IMR-90 (cell line): ENCODE measurements at regions not wholly inside any gene's neighbourhood (a gene's known extent, or its start where the extent isn't known, plus 50 kb on each side); places are given as distances from the start of the nearest gene placed in this dataset.

ENCODE experiments used
- ATAC-seq: fragments of 200-7000 bp; cut with Tn5 transposase; 2 replicates; pipeline ENCODE4 v1.9.1; 2020; ENCODE audit warnings: low read depth, mild to moderate bottlenecking, moderate library complexity
- BruUV-seq: library from RNA; stranded (reverse); fragments of 400-500 nt; replicated peaks from 2 replicates; lab custom pipeline; 2021; lab: Mats Ljungman, UMichigan
- CTCF ChIA-PET: fragments of 300-600 bp; formaldehyde crosslinking; extraction: SDS; loops from one replicate; lab custom pipeline; 2021; ENCODE audit warnings: antibody characterized with exemption; lab: Yijun Ruan, JAX
- POLR2A ChIA-PET: fragments of 300-600 bp; sonication (Branson Sonifier 250); formaldehyde crosslinking; loops from one replicate; lab custom pipeline; 2022; ENCODE audit warnings: antibody characterized with exemption; ENCODE audit not compliant: unreplicated experiment; lab: Charles Lee
- DNase-seq: peaks from one replicate; pipeline ENCODE4 v3.0.0; 2013
- H2AFZ ChIP-seq: replicated peaks from 2 replicates; pipeline ENCODE3; 2013; ENCODE audit warnings: low read length, mild to moderate bottlenecking; ENCODE audit not compliant: poor library complexity
- H2AK5ac ChIP-seq: 2 replicates; pipeline ENCODE4 v1.6.1; 2013; ENCODE audit warnings: low read depth, low read length, inconsistent platforms
- H2AK9ac ChIP-seq: replicated peaks from 2 replicates; pipeline ENCODE3; 2013; ENCODE audit warnings: mild to moderate bottlenecking, low read depth, low read length, moderate library complexity; ENCODE audit not compliant: poor library complexity
- H2BK120ac ChIP-seq: 2 replicates; pipeline ENCODE4 v1.6.1; 2013; ENCODE audit warnings: low read depth, low read length, inconsistent platforms
- H2BK15ac ChIP-seq: 3 replicates; pipeline ENCODE4 v1.6.1; 2013; ENCODE audit warnings: low read depth, low read length, inconsistent platforms
- H2BK20ac ChIP-seq: 2 replicates; pipeline ENCODE4 v1.6.1; 2013; ENCODE audit warnings: low read depth, mild to moderate bottlenecking, inconsistent platforms, low read length, moderate library complexity
- H2BK5ac ChIP-seq: 2 replicates; pipeline ENCODE4 v1.6.1; 2013; ENCODE audit warnings: mild to moderate bottlenecking, low read depth, low read length, inconsistent platforms; ENCODE audit not compliant: poor library complexity, severe bottlenecking
- H3K14ac ChIP-seq: replicated peaks from 2 replicates; pipeline ENCODE4 v1.6.1; 2013; ENCODE audit warnings: low read depth, low read length, inconsistent platforms
- H3K18ac ChIP-seq: 2 replicates; pipeline ENCODE4 v1.6.1; 2013; ENCODE audit warnings: low read depth, low read length, control low read depth
- H3K23ac ChIP-seq: 2 replicates; pipeline ENCODE4 v1.6.1; 2013; ENCODE audit warnings: low read depth, low read length, inconsistent platforms
- H3K27ac ChIP-seq: 2 replicates; pipeline ENCODE4 v1.5.1; 2013; ENCODE audit warnings: mild to moderate bottlenecking, control low read depth, low read length; ENCODE audit not compliant: insufficient read depth
- H3K27me3 ChIP-seq: 2 replicates; pipeline ENCODE4 v1.6.1; 2013; ENCODE audit warnings: low read length; ENCODE audit not compliant: control insufficient read depth, insufficient read depth
- H3K36me3 ChIP-seq: 2 replicates; pipeline ENCODE4 v1.6.1; 2013; ENCODE audit warnings: low read length, mixed read lengths; ENCODE audit not compliant: control insufficient read depth, insufficient read depth
- H3K4ac ChIP-seq: 2 replicates; pipeline ENCODE4 v1.6.1; 2013; ENCODE audit warnings: low read depth, low read length, inconsistent platforms
- H3K4me1 ChIP-seq: 2 replicates; pipeline ENCODE4 v1.6.1; 2013; ENCODE audit warnings: low read length, mixed read lengths; ENCODE audit not compliant: control insufficient read depth, insufficient read depth
- H3K4me2 ChIP-seq: 2 replicates; pipeline ENCODE4 v1.6.1; 2013; ENCODE audit warnings: low read depth, mild to moderate bottlenecking, control low read depth, low read length, moderate library complexity
- H3K4me3 ChIP-seq: 2 replicates; pipeline ENCODE4 v1.5.1; 2013; ENCODE audit warnings: low read depth, mild to moderate bottlenecking, control low read depth, low read length, moderate library complexity; ENCODE audit not compliant: insufficient read depth
- H3K56ac ChIP-seq: 2 replicates; pipeline ENCODE4 v1.6.1; 2013; ENCODE audit warnings: low read length, inconsistent platforms; ENCODE audit not compliant: insufficient read depth; ENCODE audit errors: extremely low read depth
- H3K79me1 ChIP-seq, 2 experiments: 2 replicates each; pipeline ENCODE4 v1.6.1; 2013; ENCODE audit warnings: low read length in 2 of 2, inconsistent platforms in 1 of 2, low read depth in 1 of 2
- H3K9ac ChIP-seq: 2 replicates; pipeline ENCODE4 v1.6.1; 2013; ENCODE audit warnings: low read depth, low read length, control low read depth
- H3K9me1 ChIP-seq: 2 replicates; pipeline ENCODE4 v1.6.1; 2013; ENCODE audit warnings: low read length, inconsistent platforms; ENCODE audit not compliant: insufficient read depth
- H3K9me3 ChIP-seq: 2 replicates; pipeline ENCODE4 v1.6.1; 2013; ENCODE audit warnings: low read length; ENCODE audit not compliant: control insufficient read depth, insufficient read depth
- H4K20me1 ChIP-seq: 2 replicates; pipeline ENCODE4 v1.6.1; 2013; ENCODE audit warnings: low read length, inconsistent platforms; ENCODE audit not compliant: insufficient read depth
- H4K5ac ChIP-seq: 2 replicates; pipeline ENCODE4 v1.6.1; 2013; ENCODE audit warnings: mild to moderate bottlenecking, low read depth, low read length, control low read depth
- H4K8ac ChIP-seq, 2 experiments: 2 replicates each; pipeline ENCODE4 v1.6.1; 2013; ENCODE audit warnings: low read depth in 2 of 2, low read length in 2 of 2, control low read depth in 1 of 2, inconsistent platforms in 1 of 2
- H4K91ac ChIP-seq: 2 replicates; pipeline ENCODE4 v1.6.1; 2013; ENCODE audit warnings: low read depth, low read length, inconsistent platforms; ENCODE audit not compliant: insufficient read depth
- BHLHE40 ChIP-seq: fragments of 150-350 bp; IDR thresholded peaks from 2 replicates; pipeline ENCODE4 v1.6.1; 2016; ENCODE audit warnings: mild to moderate bottlenecking, low read depth, low read length
- CEBPB ChIP-seq: IDR thresholded peaks from 2 replicates; pipeline ENCODE4 v1.6.1; 2012; ENCODE audit warnings: low read depth, low read length, improper control_type of control experiment
- CHD1 ChIP-seq: IDR thresholded peaks from 2 replicates; pipeline ENCODE4 v1.6.1; 2012; ENCODE audit warnings: low read depth, low read length, improper control_type of control experiment
- FOS ChIP-seq: fragments of 150-350 bp; IDR thresholded peaks from 2 replicates; pipeline ENCODE4 v1.6.1; 2016; ENCODE audit warnings: low read depth, low read length
- MAFK ChIP-seq: IDR thresholded peaks from 2 replicates; pipeline ENCODE4 v1.6.1; 2012; ENCODE audit warnings: low read depth, low read length, improper control_type of control experiment
- MXI1 ChIP-seq: IDR thresholded peaks from 2 replicates; pipeline ENCODE4 v1.6.1; 2012; ENCODE audit warnings: low read depth, mild to moderate bottlenecking, low read length, moderate library complexity, borderline replicate concordance
- NFE2L2 ChIP-seq: fragments of 150-350 bp; IDR thresholded peaks from 2 replicates; pipeline ENCODE4 v1.6.1; 2016; ENCODE audit warnings: low read depth, mild to moderate bottlenecking, low read length
- POLR2A ChIP-seq: IDR thresholded peaks from 2 replicates; pipeline ENCODE4 v1.6.1; 2012; ENCODE audit warnings: mild to moderate bottlenecking, low read depth, low read length
- RAD21 ChIP-seq: IDR thresholded peaks from 2 replicates; pipeline ENCODE4 v1.6.1; 2012; ENCODE audit warnings: low read length, improper control_type of control experiment
- RCOR1 ChIP-seq: IDR thresholded peaks from 2 replicates; pipeline ENCODE4 v1.6.1; 2012; ENCODE audit warnings: mild to moderate bottlenecking, low read length, improper control_type of control experiment; ENCODE audit not compliant: insufficient replicate concordance
- RFX5 ChIP-seq: IDR thresholded peaks from 2 replicates; pipeline ENCODE4 v1.8.0; 2012; ENCODE audit warnings: low read depth, mild to moderate bottlenecking, low read length, moderate library complexity
- SMC3 ChIP-seq: fragments of 150-350 bp; IDR thresholded peaks from 2 replicates; pipeline ENCODE4 v1.6.1; 2016; ENCODE audit warnings: low read depth, mild to moderate bottlenecking, antibody characterized with exemption, low read length, moderate library complexity
- WGBS, 2 experiments: methylation state at CpG; one replicate each; pipeline versions ENCODE4 v1.1.5 to v1.1.7; 2013; ENCODE audit warnings: missing lambda C conversion rate in 2 of 2; ENCODE audit not compliant: insufficient read length in 1 of 2; ENCODE audit errors: extremely low coverage in 2 of 2; 5-methylcytosine and 5-hydroxymethylcytosine counted together
- dilution Hi-C: fragments of 300-500 bp; cut with HindIII; formaldehyde crosslinking; loops from one replicate; pipeline ENCODE4 v1.14.3; 2018; ENCODE audit warnings: low sequenced_read_pairs; ENCODE audit not compliant: unreplicated experiment
- in situ Hi-C: fragments of 300-500 bp; cut with MboI; formaldehyde crosslinking; loops from 3 replicates; pipeline ENCODE4 v1.14.3; 2019; ENCODE audit warnings: low sequenced_read_pairs, inconsistent platforms, mixed read lengths
- intact Hi-C: fragments of 100-400 bp; cut with micrococcal nuclease; formaldehyde crosslinking; loops from 2 replicates; pipeline ENCODE4 v1.10.0; 2022
- TF ChIP-seq, protein P1 (sequence below): fragments of 150-350 bp; IDR thresholded peaks from 2 replicates; pipeline ENCODE4 v1.6.1; 2016; ENCODE audit warnings: low read depth, mild to moderate bottlenecking, low read length, moderate library complexity, borderline replicate concordance
- TF ChIP-seq, protein P2 (sequence below): fragments of 150-350 bp; IDR thresholded peaks from 2 replicates; pipeline ENCODE4 v1.6.1; 2017; ENCODE audit warnings: mild to moderate bottlenecking, antibody characterized with exemption, low read length, low read depth

DNA sequence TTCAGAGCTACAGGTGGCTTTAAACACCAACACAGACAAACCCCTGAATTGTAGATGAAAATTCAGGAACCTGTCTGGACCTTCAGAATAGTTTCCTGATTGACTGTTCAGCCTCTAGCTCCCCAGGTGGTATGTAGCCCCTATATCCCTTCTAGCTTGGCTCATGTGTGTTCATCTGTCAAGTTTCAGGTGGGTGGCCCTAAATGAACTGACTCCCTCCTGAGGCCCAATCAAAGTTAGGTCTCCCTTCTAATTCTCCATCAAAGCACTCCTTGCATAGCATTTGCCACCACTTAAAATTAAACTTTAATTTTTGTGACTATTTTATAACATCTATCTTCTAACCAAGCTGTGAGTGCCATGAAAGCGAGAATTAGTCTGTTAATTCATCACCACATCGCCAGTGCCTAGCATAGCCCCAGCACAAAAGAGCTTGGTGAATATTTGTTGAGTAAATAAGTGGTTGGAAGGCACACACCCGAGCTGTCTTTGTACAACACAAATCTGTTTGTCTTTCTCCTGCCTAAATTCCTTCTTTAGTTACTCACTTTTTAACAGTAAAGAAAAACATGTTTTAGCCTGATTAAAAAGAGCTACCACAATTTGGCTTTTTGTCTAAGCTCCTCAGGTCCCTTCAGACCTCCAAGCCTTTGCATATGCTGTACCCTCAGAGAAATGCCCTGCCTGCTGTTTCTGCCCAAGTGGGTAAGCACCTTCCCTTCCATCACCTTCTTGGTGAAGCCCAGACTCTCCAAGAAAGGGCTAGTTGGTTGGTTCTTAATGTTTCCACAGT, 138.1 kb upstream of the HMHB1 start:
- dilution Hi-C loops: no loop called here
- H3K36me3 ChIP-seq: no peaks in the 10 kb centered on the region
- peaks cover 5% of the 10 kb centered on the region; the same call in 1 of the 2 replicates for H3K9me3 ChIP-seq
- H3K4ac ChIP-seq: no peak overlapping the region
- no CpG with 5 or more reads among the region's 3 CpGs for WGBS, 2 experiments
- no peaks in the 10 kb centered on the region for H3K27me3 ChIP-seq
- TF ChIP-seq RCOR1: no peak
- no peak for TF ChIP-seq POLR2A
- no peak for TF ChIP-seq BHLHE40
- no peak for TF ChIP-seq RAD21
- TF ChIP-seq, protein P1, sequence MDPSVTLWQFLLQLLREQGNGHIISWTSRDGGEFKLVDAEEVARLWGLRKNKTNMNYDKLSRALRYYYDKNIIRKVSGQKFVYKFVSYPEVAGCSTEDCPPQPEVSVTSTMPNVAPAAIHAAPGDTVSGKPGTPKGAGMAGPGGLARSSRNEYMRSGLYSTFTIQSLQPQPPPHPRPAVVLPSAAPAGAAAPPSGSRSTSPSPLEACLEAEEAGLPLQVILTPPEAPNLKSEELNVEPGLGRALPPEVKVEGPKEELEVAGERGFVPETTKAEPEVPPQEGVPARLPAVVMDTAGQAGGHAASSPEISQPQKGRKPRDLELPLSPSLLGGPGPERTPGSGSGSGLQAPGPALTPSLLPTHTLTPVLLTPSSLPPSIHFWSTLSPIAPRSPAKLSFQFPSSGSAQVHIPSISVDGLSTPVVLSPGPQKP: no peak
- no peak for TF ChIP-seq SMC3
- TF ChIP-seq NFE2L2: no peak
- TF ChIP-seq, protein P2, sequence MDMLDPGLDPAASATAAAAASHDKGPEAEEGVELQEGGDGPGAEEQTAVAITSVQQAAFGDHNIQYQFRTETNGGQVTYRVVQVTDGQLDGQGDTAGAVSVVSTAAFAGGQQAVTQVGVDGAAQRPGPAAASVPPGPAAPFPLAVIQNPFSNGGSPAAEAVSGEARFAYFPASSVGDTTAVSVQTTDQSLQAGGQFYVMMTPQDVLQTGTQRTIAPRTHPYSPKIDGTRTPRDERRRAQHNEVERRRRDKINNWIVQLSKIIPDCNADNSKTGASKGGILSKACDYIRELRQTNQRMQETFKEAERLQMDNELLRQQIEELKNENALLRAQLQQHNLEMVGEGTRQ: no peak
- no peak for TF ChIP-seq FOS
- TF ChIP-seq MAFK: no peak
- no peak for TF ChIP-seq CHD1
- TF ChIP-seq CEBPB: no peak
- TF ChIP-seq RFX5: no peak
- no peak for TF ChIP-seq MXI1
- H2BK15ac ChIP-seq: no peak overlapping the region
- H3K27ac ChIP-seq: no peak overlapping the region
- no peak overlapping the region for H4K91ac ChIP-seq
- H2AFZ ChIP-seq: no peak overlapping the region
- no peak overlapping the region for H3K9ac ChIP-seq
- ChIA-PET CTCF (no interaction called here), POLR2A (no interaction called here)
- H3K9me1 ChIP-seq: no peaks in the 10 kb centered on the region
- no peak overlapping the region for H3K18ac ChIP-seq
- no peaks in the 10 kb centered on the region for H3K4me1 ChIP-seq
- H4K8ac ChIP-seq: no peak overlapping the region
- H4K5ac ChIP-seq: no peak overlapping the region
- no peak overlapping the region; the same call in 1 of the 2 replicates for H2AK5ac ChIP-seq
- no peak overlapping the region for H2BK5ac ChIP-seq
- DNase-seq: no peak
- no peak overlapping the region for H3K23ac ChIP-seq
- no peak overlapping the region for H3K4me2 ChIP-seq
- no peak overlapping the region for H2BK20ac ChIP-seq
- no peak overlapping the region for H3K4me3 ChIP-seq
- intact Hi-C loops: no loop called here
- in situ Hi-C loops: no loop called here
- H2AK9ac ChIP-seq: no peak overlapping the region
- no peak; the same call in 1 of the 2 replicates for ATAC-seq
- H3K56ac ChIP-seq: no peak overlapping the region
- H3K14ac ChIP-seq: no peak overlapping the region
- no peaks in the 10 kb centered on the region for H3K79me1 ChIP-seq
- H4K20me1 ChIP-seq: no peaks in the 10 kb centered on the region
- H2BK120ac ChIP-seq: no peak overlapping the region
- BruUV-seq: no TSS peak
